Neural cell (in vitro differentiated cells): ENCODE measurements at regions not wholly inside any gene's neighbourhood (a gene's known extent, or its start where the extent isn't known, plus 50 kb on each side); places are given as distances from the start of the nearest gene placed in this dataset.

Source experiments
- H2AFZ ChIP-seq: fragments of 200-600, 300-800 bp; sonication (generic), shearing (Covaris generic); 2 replicates; pipeline ENCODE4 v1.6.0; 2014; ENCODE audit warnings: low read depth, mild to moderate bottlenecking, antibody characterized with exemption, low read length, moderate library complexity
- H3F3A ChIP-seq: fragments of 200-600 bp; shearing (Covaris generic); 2 replicates; pipeline ENCODE4 v1.6.1; 2016; ENCODE audit warnings: mild to moderate bottlenecking, moderate library complexity, mixed read lengths, antibody characterized with exemption, low read length; ENCODE audit not compliant: insufficient read depth, poor library complexity, severe bottlenecking
- H3K27ac ChIP-seq: fragments of 200-600, 300-800 bp; sonication (generic), shearing (Covaris generic); 2 replicates; pipeline ENCODE4 v1.5.1; 2014; ENCODE audit warnings: mild to moderate bottlenecking, low read length, moderate library complexity
- H3K27me3 ChIP-seq: fragments of 300-800, 200-600 bp; sonication (generic), shearing (Covaris generic); 2 replicates; pipeline ENCODE4 v1.6.0; 2014; ENCODE audit warnings: mild to moderate bottlenecking, low read depth, low read length, moderate library complexity; ENCODE audit not compliant: insufficient read depth
- H3K36me3 ChIP-seq: fragments of 300-800, 200-600 bp; sonication (generic), shearing (Covaris generic); 2 replicates; pipeline ENCODE4 v1.5.1; 2014; ENCODE audit warnings: mild to moderate bottlenecking, antibody characterized with exemption, low read length, moderate library complexity; ENCODE audit not compliant: insufficient read depth
- H3K4me2 ChIP-seq: fragments of 300-800, 200-600 bp; sonication (generic), shearing (Covaris generic); 2 replicates; pipeline ENCODE4 v1.6.0; 2014; ENCODE audit warnings: mild to moderate bottlenecking, low read length
- H3K4me3 ChIP-seq: fragments of 300-800, 200-600 bp; sonication (generic), shearing (Covaris generic); 2 replicates; pipeline ENCODE4 v1.5.1; 2014; ENCODE audit warnings: mild to moderate bottlenecking, low read length, moderate library complexity
- H3K79me2 ChIP-seq: fragments of 200-600 bp; shearing (Covaris generic); replicated peaks from 2 replicates; pipeline ENCODE4 v1.6.0; 2014; ENCODE audit warnings: mild to moderate bottlenecking, low read length, moderate library complexity; ENCODE audit not compliant: insufficient read depth
- H3K9ac ChIP-seq: fragments of 300-800, 200-600 bp; sonication (generic), shearing (Covaris generic); 2 replicates; pipeline ENCODE4 v1.6.1; 2016; ENCODE audit warnings: mild to moderate bottlenecking, low read length, mixed read lengths
- H3K9me2 ChIP-seq: fragments of 200-600 bp; shearing (Covaris generic); 2 replicates; pipeline ENCODE4 v1.6.1; 2016; ENCODE audit warnings: mild to moderate bottlenecking, low read length, mixed read lengths; ENCODE audit not compliant: insufficient read depth
- H3K9me3 ChIP-seq: fragments of 200-600, 300-800 bp; sonication (generic), shearing (Covaris generic); 2 replicates; pipeline ENCODE4 v1.6.1; 2016; ENCODE audit warnings: mild to moderate bottlenecking, mixed run types, low read length, moderate library complexity, mixed read lengths
- H4K20me1 ChIP-seq: fragments of 200-600 bp; shearing (Covaris generic); 2 replicates; pipeline ENCODE4 v1.6.1; 2016; ENCODE audit warnings: mild to moderate bottlenecking, mixed run types; ENCODE audit not compliant: insufficient read depth
- EP300 ChIP-seq: fragments of 450-650 bp; conservative IDR thresholded peaks from 2 replicates; pipeline ENCODE4 v1.6.1; 2014; ENCODE audit warnings: antibody characterized with exemption, mild to moderate bottlenecking, moderate library complexity; ENCODE audit not compliant: poor library complexity, severe bottlenecking
- EZH2 ChIP-seq: fragments of 200-600, 300-800 bp; shearing (Covaris generic), sonication (generic); IDR thresholded peaks from 2 replicates; pipeline ENCODE4 v1.6.1; 2014; ENCODE audit warnings: antibody characterized with exemption, low read length, borderline replicate concordance, mild to moderate bottlenecking; ENCODE audit not compliant: insufficient read depth, poor library complexity, severe bottlenecking
- MXI1 ChIP-seq: fragments of 450-650 bp; conservative IDR thresholded peaks from 2 replicates; pipeline ENCODE4 v1.6.1; 2014; ENCODE audit warnings: antibody characterized with exemption, mild to moderate bottlenecking; ENCODE audit not compliant: poor library complexity, severe bottlenecking
- POLR2AphosphoS5 ChIP-seq: IDR thresholded peaks from 2 replicates; pipeline ENCODE4 v1.6.1; 2012
- RAD21 ChIP-seq: fragments of 450-650 bp; conservative IDR thresholded peaks from 2 replicates; pipeline ENCODE4 v1.6.1; 2014; ENCODE audit warnings: antibody characterized with exemption, mild to moderate bottlenecking, moderate library complexity
- SMC3 ChIP-seq: fragments of 450-650 bp; conservative IDR thresholded peaks from 2 replicates; pipeline ENCODE4 v1.6.1; 2014; ENCODE audit warnings: antibody characterized with exemption, mild to moderate bottlenecking, moderate library complexity; ENCODE audit not compliant: poor library complexity
- TAF1 ChIP-seq: IDR thresholded peaks from 2 replicates; pipeline ENCODE4 v1.6.1; 2012; ENCODE audit warnings: low read depth
- TF ChIP-seq, protein P1 (sequence below): IDR thresholded peaks from 2 replicates; pipeline ENCODE4 v1.6.1; 2012; ENCODE audit warnings: borderline replicate concordance
- TF ChIP-seq, protein P2 (sequence below): fragments of 450-650 bp; IDR thresholded peaks from 2 replicates; pipeline ENCODE4 v1.5.1; 2014; ENCODE audit warnings: antibody characterized with exemption, mild to moderate bottlenecking, moderate library complexity; ENCODE audit not compliant: poor library complexity, severe bottlenecking

DNA sequence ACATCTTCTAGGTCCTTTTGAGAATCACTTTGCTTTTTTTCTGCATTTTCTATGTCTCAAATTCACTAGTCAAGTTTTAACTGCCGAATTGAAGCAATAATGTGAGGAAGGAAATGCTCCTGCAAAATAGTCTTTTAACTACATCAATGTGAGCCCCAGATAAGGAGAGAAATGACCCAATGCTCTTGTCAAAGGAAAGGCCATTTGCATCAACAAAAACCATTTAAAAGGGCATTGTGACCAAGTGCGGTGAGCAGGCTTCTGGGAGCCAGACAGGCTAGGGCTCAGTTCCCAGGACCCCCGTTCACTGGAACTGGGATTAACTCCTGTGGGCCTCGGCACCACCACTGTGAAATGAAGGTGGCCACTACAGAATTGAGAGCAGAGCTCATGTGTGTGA, 127.9 kb upstream of the EEPD1 start:
- no peaks in the 10 kb centered on the region for H3K9me3 ChIP-seq
- H3K79me2 ChIP-seq, result no peaks in the 10 kb centered on the region
- no peak overlapping the region for H3K4me3 ChIP-seq
- H4K20me1 ChIP-seq, result no peaks in the 10 kb centered on the region
- H3K27ac ChIP-seq, result no peak overlapping the region
- no peaks in the 10 kb centered on the region for H3K27me3 ChIP-seq
- H3K36me3 ChIP-seq, result no peaks in the 10 kb centered on the region
- no peaks in the 10 kb centered on the region for H3K9me2 ChIP-seq
- H2AFZ ChIP-seq, result no peak overlapping the region
- no peak overlapping the region for H3K9ac ChIP-seq
- H3F3A ChIP-seq, result no peaks in the 10 kb centered on the region
- TF ChIP-seq POLR2AphosphoS5 (no peak), EZH2 (no peak), EP300 (no peak), SMC3 (no peak), TAF1 (no peak), MXI1 (no peak)
- TF ChIP-seq, protein P1, sequence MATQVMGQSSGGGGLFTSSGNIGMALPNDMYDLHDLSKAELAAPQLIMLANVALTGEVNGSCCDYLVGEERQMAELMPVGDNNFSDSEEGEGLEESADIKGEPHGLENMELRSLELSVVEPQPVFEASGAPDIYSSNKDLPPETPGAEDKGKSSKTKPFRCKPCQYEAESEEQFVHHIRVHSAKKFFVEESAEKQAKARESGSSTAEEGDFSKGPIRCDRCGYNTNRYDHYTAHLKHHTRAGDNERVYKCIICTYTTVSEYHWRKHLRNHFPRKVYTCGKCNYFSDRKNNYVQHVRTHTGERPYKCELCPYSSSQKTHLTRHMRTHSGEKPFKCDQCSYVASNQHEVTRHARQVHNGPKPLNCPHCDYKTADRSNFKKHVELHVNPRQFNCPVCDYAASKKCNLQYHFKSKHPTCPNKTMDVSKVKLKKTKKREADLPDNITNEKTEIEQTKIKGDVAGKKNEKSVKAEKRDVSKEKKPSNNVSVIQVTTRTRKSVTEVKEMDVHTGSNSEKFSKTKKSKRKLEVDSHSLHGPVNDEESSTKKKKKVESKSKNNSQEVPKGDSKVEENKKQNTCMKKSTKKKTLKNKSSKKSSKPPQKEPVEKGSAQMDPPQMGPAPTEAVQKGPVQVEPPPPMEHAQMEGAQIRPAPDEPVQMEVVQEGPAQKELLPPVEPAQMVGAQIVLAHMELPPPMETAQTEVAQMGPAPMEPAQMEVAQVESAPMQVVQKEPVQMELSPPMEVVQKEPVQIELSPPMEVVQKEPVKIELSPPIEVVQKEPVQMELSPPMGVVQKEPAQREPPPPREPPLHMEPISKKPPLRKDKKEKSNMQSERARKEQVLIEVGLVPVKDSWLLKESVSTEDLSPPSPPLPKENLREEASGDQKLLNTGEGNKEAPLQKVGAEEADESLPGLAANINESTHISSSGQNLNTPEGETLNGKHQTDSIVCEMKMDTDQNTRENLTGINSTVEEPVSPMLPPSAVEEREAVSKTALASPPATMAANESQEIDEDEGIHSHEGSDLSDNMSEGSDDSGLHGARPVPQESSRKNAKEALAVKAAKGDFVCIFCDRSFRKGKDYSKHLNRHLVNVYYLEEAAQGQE, result no peak
- H3K4me2 ChIP-seq, result no peak overlapping the region

DNA sequence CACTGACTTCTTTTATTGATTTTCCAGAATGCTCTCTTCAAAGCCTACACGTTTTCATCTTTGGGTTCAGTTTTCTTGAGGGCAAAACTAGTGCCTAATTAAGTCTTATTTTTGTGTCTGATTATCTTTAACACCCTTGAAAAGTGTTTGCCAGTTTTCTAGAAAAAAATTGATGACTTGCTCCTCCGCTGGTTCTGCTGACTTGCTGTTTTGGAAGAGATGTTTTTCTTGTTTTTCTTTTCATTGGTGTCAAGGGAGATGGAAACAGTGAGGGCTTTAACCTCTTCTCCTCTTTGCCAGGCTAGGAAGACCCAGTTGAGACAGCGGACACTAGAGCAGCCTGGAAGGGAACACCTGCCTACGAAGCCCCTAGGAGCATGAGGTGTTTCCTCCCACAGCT, 123.7 kb upstream of the EEPD1 start:
- H4K20me1 ChIP-seq, result no peaks in the 10 kb centered on the region
- no peaks in the 10 kb centered on the region for H3F3A ChIP-seq
- no peaks in the 10 kb centered on the region for H3K9me3 ChIP-seq
- no peak overlapping the region for H3K4me3 ChIP-seq
- H3K9me2 ChIP-seq, result no peaks in the 10 kb centered on the region
- no peak overlapping the region for H3K27ac ChIP-seq
- H3K9ac ChIP-seq, result no peak overlapping the region
- H3K36me3 ChIP-seq, result no peaks in the 10 kb centered on the region
- no peak overlapping the region for H2AFZ ChIP-seq
- H3K4me2 ChIP-seq, result no peak overlapping the region
- TF ChIP-seq TAF1 (no peak), POLR2AphosphoS5 (no peak), EP300 (no peak), EZH2 (no peak), RAD21 (no peak), SMC3 (no peak), MXI1 (no peak)
- TF ChIP-seq, protein P1, result no peak
- TF ChIP-seq, protein P2, sequence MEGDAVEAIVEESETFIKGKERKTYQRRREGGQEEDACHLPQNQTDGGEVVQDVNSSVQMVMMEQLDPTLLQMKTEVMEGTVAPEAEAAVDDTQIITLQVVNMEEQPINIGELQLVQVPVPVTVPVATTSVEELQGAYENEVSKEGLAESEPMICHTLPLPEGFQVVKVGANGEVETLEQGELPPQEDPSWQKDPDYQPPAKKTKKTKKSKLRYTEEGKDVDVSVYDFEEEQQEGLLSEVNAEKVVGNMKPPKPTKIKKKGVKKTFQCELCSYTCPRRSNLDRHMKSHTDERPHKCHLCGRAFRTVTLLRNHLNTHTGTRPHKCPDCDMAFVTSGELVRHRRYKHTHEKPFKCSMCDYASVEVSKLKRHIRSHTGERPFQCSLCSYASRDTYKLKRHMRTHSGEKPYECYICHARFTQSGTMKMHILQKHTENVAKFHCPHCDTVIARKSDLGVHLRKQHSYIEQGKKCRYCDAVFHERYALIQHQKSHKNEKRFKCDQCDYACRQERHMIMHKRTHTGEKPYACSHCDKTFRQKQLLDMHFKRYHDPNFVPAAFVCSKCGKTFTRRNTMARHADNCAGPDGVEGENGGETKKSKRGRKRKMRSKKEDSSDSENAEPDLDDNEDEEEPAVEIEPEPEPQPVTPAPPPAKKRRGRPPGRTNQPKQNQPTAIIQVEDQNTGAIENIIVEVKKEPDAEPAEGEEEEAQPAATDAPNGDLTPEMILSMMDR, result no peak
- H3K79me2 ChIP-seq, result no peaks in the 10 kb centered on the region
- no peaks in the 10 kb centered on the region for H3K27me3 ChIP-seq
